WTC11 (cell line): ENCODE measurements at regions not wholly inside any gene's neighbourhood (a gene's known extent, or its start where the extent isn't known, plus 50 kb on each side); places are given as distances from the start of the nearest gene placed in this dataset.

ENCODE experiments used
- ATAC-seq: fragments of 200-7000 bp; cut with Tn5 transposase; 2 replicates; pipeline ENCODE4 v1.10.0; 2021; ENCODE audit warnings: mild to moderate bottlenecking, moderate library complexity
- CTCF ChIA-PET: fragments of 300-600 bp; sonication (Branson Sonifier 250); formaldehyde crosslinking; loops from one replicate; lab custom pipeline; 2021; ENCODE audit warnings: antibody characterized with exemption; lab: Charles Lee
- POLR2A ChIA-PET: fragments of 350-600 bp; sonication (Branson Sonifier 250); formaldehyde crosslinking; loops from one replicate; lab custom pipeline; 2021; ENCODE audit warnings: antibody characterized with exemption; lab: Charles Lee
- DNase-seq: peaks from one replicate; pipeline ENCODE4 v3.0.0; 2021; ENCODE audit warnings: low spot score
- H3K27ac Mint-ChIP-seq: 2 replicates; pipeline ENCODE4 v1.8.0; 2021; ENCODE audit warnings: mixed read lengths
- H3K27me3 Mint-ChIP-seq: 2 replicates; pipeline ENCODE4 v1.8.0; 2021; ENCODE audit warnings: low read depth, mild to moderate bottlenecking, moderate library complexity, mixed read lengths
- H3K36me3 Mint-ChIP-seq: 2 replicates; pipeline ENCODE4 v1.8.0; 2021; ENCODE audit warnings: mixed read lengths
- H3K4me1 Mint-ChIP-seq: 2 replicates; pipeline ENCODE4 v1.8.0; 2022; ENCODE audit warnings: mixed read lengths
- H3K4me3 Mint-ChIP-seq: 2 replicates; pipeline ENCODE4 v1.8.0; 2021; ENCODE audit warnings: mild to moderate bottlenecking, moderate library complexity, mixed read lengths
- H3K9me3 Mint-ChIP-seq: 2 replicates; pipeline ENCODE4 v1.8.0; 2021; ENCODE audit warnings: mixed read lengths
- AR ChIP-seq: fragments of 250-450 bp; sonication (Bioruptor Pico); IDR thresholded peaks from 2 replicates; pipeline ENCODE4 v1.9.0; 2021; ENCODE audit warnings: mild to moderate bottlenecking
- ATF3 ChIP-seq: sonication (generic); formaldehyde crosslinking; conservative IDR thresholded peaks from 2 replicates; pipeline ENCODE4 v1.8.1; 2022; ENCODE audit warnings: mild to moderate bottlenecking, missing genetic modification reagents
- CREM ChIP-seq: sonication (generic); formaldehyde crosslinking; IDR thresholded peaks from 2 replicates; pipeline ENCODE4 v1.8.1; 2022; ENCODE audit warnings: mild to moderate bottlenecking, missing genetic modification reagents, moderate library complexity
- EMX1 ChIP-seq: fragments of 250-450 bp; sonication (Bioruptor Pico); IDR thresholded peaks from 2 replicates; pipeline ENCODE4 v1.8.0; 2021; ENCODE audit warnings: mild to moderate bottlenecking
- ESRRA ChIP-seq: sonication (generic); formaldehyde crosslinking; IDR thresholded peaks from 2 replicates; pipeline ENCODE4 v1.8.1; 2022; ENCODE audit warnings: mild to moderate bottlenecking, missing genetic modification reagents, borderline replicate concordance
- FOXP1 ChIP-seq: sonication (generic); formaldehyde crosslinking; IDR thresholded peaks from 2 replicates; pipeline ENCODE4 v1.8.0; 2022; ENCODE audit warnings: missing genetic modification reagents, mild to moderate bottlenecking, moderate library complexity, borderline replicate concordance
- GABPB1 ChIP-seq: sonication (generic); formaldehyde crosslinking; IDR thresholded peaks from 2 replicates; pipeline ENCODE4 v1.8.1; 2023; ENCODE audit warnings: mild to moderate bottlenecking, missing genetic modification reagents
- HMGA2 ChIP-seq: fragments of 250-450 bp; sonication (Bioruptor Pico); IDR thresholded peaks from 2 replicates; pipeline ENCODE4 v1.4.0; 2021; ENCODE audit warnings: mild to moderate bottlenecking, moderate library complexity
- IRF2 ChIP-seq: sonication (generic); formaldehyde crosslinking; IDR thresholded peaks from 2 replicates; pipeline ENCODE4 v1.8.0; 2022; ENCODE audit warnings: low read depth, missing genetic modification reagents, borderline replicate concordance
- KAT7 ChIP-seq: sonication (generic); formaldehyde crosslinking; IDR thresholded peaks from 2 replicates; pipeline ENCODE4 v1.8.1; 2023; ENCODE audit warnings: missing genetic modification reagents, mild to moderate bottlenecking, borderline replicate concordance
- MLX ChIP-seq: sonication (generic); formaldehyde crosslinking; IDR thresholded peaks from 2 replicates; pipeline ENCODE4 v1.8.1; 2023; ENCODE audit warnings: mild to moderate bottlenecking, missing genetic modification reagents, moderate library complexity
- MXD4 ChIP-seq: fragments of 250-450 bp; sonication (Bioruptor Pico); IDR thresholded peaks from 2 replicates; pipeline ENCODE4 v1.8.0; 2021; ENCODE audit warnings: mild to moderate bottlenecking, moderate library complexity, borderline replicate concordance
- NFYB ChIP-seq: sonication (generic); formaldehyde crosslinking; conservative IDR thresholded peaks from 2 replicates; pipeline ENCODE4 v1.8.0; 2022; ENCODE audit warnings: low read depth, missing genetic modification reagents
- OVOL2 ChIP-seq: fragments of 250-450 bp; sonication (Bioruptor Pico); IDR thresholded peaks from 2 replicates; pipeline ENCODE4 v1.9.0; 2021; ENCODE audit warnings: mild to moderate bottlenecking, borderline replicate concordance
- SOX15 ChIP-seq: fragments of 250-450 bp; sonication (Bioruptor Pico); IDR thresholded peaks from 2 replicates; pipeline ENCODE4 v1.9.0; 2021; ENCODE audit warnings: mild to moderate bottlenecking
- ZBTB21 ChIP-seq: sonication (generic); formaldehyde crosslinking; IDR thresholded peaks from 2 replicates; pipeline ENCODE4 v1.8.1; 2023; ENCODE audit warnings: mild to moderate bottlenecking, missing genetic modification reagents, borderline replicate concordance
- ZNF121 ChIP-seq: sonication (generic); formaldehyde crosslinking; IDR thresholded peaks from 2 replicates; pipeline ENCODE4 v1.8.0; 2023; ENCODE audit warnings: missing genetic modification reagents
- ZNF219 ChIP-seq: sonication (generic); formaldehyde crosslinking; IDR thresholded peaks from 2 replicates; pipeline ENCODE4 v1.8.0; 2023; ENCODE audit warnings: missing genetic modification reagents, mild to moderate bottlenecking, borderline replicate concordance
- TF ChIP-seq, protein P1 (sequence below): sonication (generic); formaldehyde crosslinking; IDR thresholded peaks from 2 replicates; pipeline ENCODE4 v1.8.1; 2022; ENCODE audit warnings: low read depth, missing genetic modification reagents, borderline replicate concordance
- TF ChIP-seq, protein P2 (sequence below): sonication (generic); formaldehyde crosslinking; IDR thresholded peaks from 2 replicates; pipeline ENCODE4 v1.8.1; 2023; ENCODE audit warnings: mild to moderate bottlenecking, moderate library complexity, missing genetic modification reagents
- TF ChIP-seq, protein P3 (sequence below): sonication (generic); formaldehyde crosslinking; conservative IDR thresholded peaks from 2 replicates; pipeline ENCODE4 v1.8.1; 2023; ENCODE audit warnings: mild to moderate bottlenecking, low read depth, missing genetic modification reagents, moderate library complexity
- TF ChIP-seq, protein P4 (sequence below): sonication (generic); formaldehyde crosslinking; IDR thresholded peaks from 2 replicates; pipeline ENCODE4 v1.8.1; 2022; ENCODE audit warnings: missing genetic modification reagents, borderline replicate concordance

- DNase-seq: no peak
- Mint-ChIP-seq H3K27me3 (no peaks in the 10 kb centered on the region), H3K4me3 (no peak overlapping the region)
- no peak for TF ChIP-seq EMX1
- TF ChIP-seq ZBTB21 (CRISPR knock-in tag): no peak
- no peak for TF ChIP-seq SOX15 (CRISPR knock-in tag)
- TF ChIP-seq CREM: no peak
- TF ChIP-seq, protein P1, sequence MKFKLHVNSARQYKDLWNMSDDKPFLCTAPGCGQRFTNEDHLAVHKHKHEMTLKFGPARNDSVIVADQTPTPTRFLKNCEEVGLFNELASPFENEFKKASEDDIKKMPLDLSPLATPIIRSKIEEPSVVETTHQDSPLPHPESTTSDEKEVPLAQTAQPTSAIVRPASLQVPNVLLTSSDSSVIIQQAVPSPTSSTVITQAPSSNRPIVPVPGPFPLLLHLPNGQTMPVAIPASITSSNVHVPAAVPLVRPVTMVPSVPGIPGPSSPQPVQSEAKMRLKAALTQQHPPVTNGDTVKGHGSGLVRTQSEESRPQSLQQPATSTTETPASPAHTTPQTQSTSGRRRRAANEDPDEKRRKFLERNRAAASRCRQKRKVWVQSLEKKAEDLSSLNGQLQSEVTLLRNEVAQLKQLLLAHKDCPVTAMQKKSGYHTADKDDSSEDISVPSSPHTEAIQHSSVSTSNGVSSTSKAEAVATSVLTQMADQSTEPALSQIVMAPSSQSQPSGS: no peak
- TF ChIP-seq, all 79 proteins: peak for 0
- no peak for ATAC-seq
- POLR2A ChIA-PET: no interaction called here
- CTCF ChIA-PET: interaction anchor here (1.1 kb wide), 1 partner anchor 11 kb away, joined by 3 read pairs; no protein-coding TSS in a partner anchor
- no peaks in the 10 kb centered on the region for H3K4me1 Mint-ChIP-seq
- H3K9me3 Mint-ChIP-seq: peaks cover 26% of the 10 kb centered on the region
- peaks cover 8% of the 10 kb centered on the region; the same call in 1 of the 2 replicates for H3K36me3 Mint-ChIP-seq
- no peak overlapping the region for H3K27ac Mint-ChIP-seq
Observed at GRCh38 chr4:22987870-22988269, 295.1 kb downstream of the GBA3 start.

DNA sequence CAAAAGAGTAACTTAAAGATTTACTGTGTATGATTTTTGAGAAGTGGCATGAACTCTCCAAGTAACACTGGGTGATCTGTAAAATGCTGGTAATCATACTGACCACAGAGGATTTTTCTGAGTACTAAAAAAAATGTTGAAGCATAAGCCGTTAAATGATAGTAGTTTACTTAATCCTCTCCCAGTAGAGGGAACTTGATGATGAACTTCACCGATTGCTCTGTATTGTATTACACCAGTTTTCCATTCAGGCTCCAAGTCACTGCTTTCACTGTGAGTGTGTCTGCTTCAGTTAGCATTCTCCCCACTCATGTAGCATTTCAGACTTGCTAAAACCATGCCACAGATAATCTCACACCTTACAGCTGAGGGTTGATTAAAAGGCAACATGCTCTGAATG lies 294.1 kb downstream of the GBA3 start:
- TF ChIP-seq IRF2 (CRISPR knock-in tag) (no peak), OVOL2 (CRISPR knock-in tag) (no peak), GABPB1 (CRISPR knock-in tag) (no peak), ZNF121 (no peak), ESRRA (CRISPR knock-in tag) (no peak), FOXP1 (no peak), MLX (CRISPR knock-in tag) (no peak), ZNF219 (CRISPR knock-in tag) (no peak)
- TF ChIP-seq, protein P2, sequence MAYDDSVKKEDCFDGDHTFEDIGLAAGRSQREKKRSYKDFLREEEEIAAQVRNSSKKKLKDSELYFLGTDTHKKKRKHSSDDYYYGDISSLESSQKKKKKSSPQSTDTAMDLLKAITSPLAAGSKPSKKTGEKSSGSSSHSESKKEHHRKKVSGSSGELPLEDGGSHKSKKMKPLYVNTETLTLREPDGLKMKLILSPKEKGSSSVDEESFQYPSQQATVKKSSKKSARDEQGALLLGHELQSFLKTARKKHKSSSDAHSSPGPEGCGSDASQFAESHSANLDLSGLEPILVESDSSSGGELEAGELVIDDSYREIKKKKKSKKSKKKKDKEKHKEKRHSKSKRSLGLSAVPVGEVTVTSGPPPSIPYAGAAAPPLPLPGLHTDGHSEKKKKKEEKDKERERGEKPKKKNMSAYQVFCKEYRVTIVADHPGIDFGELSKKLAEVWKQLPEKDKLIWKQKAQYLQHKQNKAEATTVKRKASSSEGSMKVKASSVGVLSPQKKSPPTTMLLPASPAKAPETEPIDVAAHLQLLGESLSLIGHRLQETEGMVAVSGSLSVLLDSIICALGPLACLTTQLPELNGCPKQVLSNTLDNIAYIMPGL (CRISPR knock-in tag): no peak
- TF ChIP-seq, protein P3, sequence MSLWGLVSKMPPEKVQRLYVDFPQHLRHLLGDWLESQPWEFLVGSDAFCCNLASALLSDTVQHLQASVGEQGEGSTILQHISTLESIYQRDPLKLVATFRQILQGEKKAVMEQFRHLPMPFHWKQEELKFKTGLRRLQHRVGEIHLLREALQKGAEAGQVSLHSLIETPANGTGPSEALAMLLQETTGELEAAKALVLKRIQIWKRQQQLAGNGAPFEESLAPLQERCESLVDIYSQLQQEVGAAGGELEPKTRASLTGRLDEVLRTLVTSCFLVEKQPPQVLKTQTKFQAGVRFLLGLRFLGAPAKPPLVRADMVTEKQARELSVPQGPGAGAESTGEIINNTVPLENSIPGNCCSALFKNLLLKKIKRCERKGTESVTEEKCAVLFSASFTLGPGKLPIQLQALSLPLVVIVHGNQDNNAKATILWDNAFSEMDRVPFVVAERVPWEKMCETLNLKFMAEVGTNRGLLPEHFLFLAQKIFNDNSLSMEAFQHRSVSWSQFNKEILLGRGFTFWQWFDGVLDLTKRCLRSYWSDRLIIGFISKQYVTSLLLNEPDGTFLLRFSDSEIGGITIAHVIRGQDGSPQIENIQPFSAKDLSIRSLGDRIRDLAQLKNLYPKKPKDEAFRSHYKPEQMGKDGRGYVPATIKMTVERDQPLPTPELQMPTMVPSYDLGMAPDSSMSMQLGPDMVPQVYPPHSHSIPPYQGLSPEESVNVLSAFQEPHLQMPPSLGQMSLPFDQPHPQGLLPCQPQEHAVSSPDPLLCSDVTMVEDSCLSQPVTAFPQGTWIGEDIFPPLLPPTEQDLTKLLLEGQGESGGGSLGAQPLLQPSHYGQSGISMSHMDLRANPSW (CRISPR knock-in tag): no peak

GRCh38 chr4:22986262-22986661 lies 293.5 kb downstream of the GBA3 start:
- ATAC-seq: no peak
- CTCF ChIA-PET: no interaction called here
- no peaks in the 10 kb centered on the region for H3K27me3 Mint-ChIP-seq
- TF ChIP-seq NFYB (CRISPR knock-in tag) (no peak), MXD4 (no peak), ATF3 (CRISPR knock-in tag) (no peak), AR (CRISPR knock-in tag) (no peak), ZNF121 (no peak), HMGA2 (CRISPR knock-in tag) (no peak), KAT7 (CRISPR knock-in tag) (no peak)
- TF ChIP-seq, protein P4, sequence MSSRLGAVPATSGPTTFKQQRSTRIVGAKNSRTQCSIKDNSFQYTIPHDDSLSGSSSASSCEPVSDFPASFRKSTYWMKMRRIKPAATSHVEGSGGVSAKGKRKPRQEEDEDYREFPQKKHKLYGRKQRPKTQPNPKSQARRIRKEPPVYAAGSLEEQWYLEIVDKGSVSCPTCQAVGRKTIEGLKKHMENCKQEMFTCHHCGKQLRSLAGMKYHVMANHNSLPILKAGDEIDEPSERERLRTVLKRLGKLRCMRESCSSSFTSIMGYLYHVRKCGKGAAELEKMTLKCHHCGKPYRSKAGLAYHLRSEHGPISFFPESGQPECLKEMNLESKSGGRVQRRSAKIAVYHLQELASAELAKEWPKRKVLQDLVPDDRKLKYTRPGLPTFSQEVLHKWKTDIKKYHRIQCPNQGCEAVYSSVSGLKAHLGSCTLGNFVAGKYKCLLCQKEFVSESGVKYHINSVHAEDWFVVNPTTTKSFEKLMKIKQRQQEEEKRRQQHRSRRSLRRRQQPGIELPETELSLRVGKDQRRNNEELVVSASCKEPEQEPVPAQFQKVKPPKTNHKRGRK (CRISPR knock-in tag): no peak

More for the DNA sequence above, 294.1 kb downstream of the GBA3 start:
- peaks cover 8% of the 10 kb centered on the region; the same call in 1 of the 2 replicates for H3K36me3 Mint-ChIP-seq
- H3K27me3 Mint-ChIP-seq: no peaks in the 10 kb centered on the region
- no peaks in the 10 kb centered on the region for H3K4me1 Mint-ChIP-seq
- DNase-seq (no peak), ATAC-seq (no peak)
- H3K9me3 Mint-ChIP-seq: peaks cover 34% of the 10 kb centered on the region
- no peak overlapping the region for H3K27ac Mint-ChIP-seq
- POLR2A ChIA-PET: no interaction called here
- CTCF ChIA-PET: no interaction called here
- H3K4me3 Mint-ChIP-seq: no peak overlapping the region

More at GRCh38 chr4:22986262-22986661, 293.5 kb downstream of the GBA3 start:
- Mint-ChIP-seq H3K9me3 (peaks cover 35% of the 10 kb centered on the region), H3K27ac (no peak overlapping the region), H3K36me3 (peaks cover 8% of the 10 kb centered on the region; the same call in 1 of the 2 replicates), H3K4me1 (no peaks in the 10 kb centered on the region), H3K4me3 (no peak overlapping the region)
- DNase-seq: no peak
- POLR2A ChIA-PET: no interaction called here
